ENCODE measurements at regions not wholly inside any gene's neighbourhood (a gene's known extent, or its start where the extent isn't known, plus 50 kb on each side); places are given as distances from the start of the nearest gene placed in this dataset.

DNA sequence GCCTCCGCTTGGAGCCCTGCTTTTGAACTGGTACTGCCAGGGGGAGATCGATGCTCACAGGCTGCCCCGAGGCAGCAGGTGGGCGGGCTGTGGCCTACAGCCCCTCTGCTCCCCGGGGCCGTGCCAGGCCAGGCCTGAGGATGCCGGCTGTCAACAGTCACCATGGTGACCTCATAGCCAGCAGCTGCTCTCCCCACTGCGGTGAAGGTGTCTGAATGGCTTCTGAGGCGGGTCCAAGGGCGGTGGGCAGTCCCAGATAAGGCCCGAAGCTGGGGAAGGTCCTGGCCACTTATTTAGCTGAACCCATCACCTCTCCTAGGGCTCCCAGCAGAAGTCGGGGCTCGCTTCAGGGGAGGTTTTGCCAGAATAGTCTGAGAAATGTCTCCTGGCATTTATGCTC lies 179.3 kb downstream of the ARHGAP12 start:
- TF ChIP-seq, protein P1, sequence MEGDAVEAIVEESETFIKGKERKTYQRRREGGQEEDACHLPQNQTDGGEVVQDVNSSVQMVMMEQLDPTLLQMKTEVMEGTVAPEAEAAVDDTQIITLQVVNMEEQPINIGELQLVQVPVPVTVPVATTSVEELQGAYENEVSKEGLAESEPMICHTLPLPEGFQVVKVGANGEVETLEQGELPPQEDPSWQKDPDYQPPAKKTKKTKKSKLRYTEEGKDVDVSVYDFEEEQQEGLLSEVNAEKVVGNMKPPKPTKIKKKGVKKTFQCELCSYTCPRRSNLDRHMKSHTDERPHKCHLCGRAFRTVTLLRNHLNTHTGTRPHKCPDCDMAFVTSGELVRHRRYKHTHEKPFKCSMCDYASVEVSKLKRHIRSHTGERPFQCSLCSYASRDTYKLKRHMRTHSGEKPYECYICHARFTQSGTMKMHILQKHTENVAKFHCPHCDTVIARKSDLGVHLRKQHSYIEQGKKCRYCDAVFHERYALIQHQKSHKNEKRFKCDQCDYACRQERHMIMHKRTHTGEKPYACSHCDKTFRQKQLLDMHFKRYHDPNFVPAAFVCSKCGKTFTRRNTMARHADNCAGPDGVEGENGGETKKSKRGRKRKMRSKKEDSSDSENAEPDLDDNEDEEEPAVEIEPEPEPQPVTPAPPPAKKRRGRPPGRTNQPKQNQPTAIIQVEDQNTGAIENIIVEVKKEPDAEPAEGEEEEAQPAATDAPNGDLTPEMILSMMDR (conservative IDR thresholded peaks at IDR 0.05; ENCODE audit: low read depth, low read length) = no peak
- H3K4me3 ChIP-seq (ENCODE audit: low read depth, low read length) = no peak overlapping the region
- DNase-seq (ENCODE audit: low read depth) = no peak

DNA sequence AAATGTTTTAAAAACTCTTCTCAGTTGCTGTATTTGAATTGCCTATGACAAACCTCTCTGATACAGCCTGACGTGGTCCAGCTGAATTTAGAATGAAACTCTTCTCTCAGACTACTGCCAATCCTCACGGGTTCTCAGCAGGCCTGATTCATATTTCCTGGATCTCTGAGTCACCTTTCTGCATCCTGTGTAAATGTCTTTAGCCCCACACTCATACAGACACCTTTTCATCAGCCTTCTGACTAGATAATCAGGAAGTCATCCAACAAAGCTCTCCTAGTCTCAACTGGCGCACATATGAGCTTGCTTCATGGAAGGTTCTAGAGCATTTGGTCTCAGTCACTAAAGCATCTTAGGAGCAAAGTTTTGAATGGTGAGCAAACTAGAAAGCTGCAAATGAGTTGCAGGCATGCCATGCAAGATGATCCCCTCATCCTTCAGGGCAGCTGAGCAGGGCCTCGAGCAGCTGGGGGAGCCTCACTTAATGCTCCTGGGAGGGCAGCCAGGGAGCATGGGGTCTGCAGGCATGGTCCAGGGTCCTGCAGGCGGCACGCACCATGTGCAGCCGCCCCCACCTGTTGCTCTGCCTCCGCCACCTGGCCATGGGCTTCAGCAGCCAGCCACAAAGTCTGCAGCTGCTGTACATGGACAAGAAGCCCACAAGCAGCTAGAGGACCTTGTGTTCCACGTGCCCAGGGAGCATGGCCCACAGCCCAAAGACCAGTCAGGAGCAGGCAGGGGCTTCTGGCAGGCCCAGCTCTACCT lies 182.8 kb downstream of the ARHGAP12 start:
- TF ChIP-seq, protein P1 (conservative IDR thresholded peaks at IDR 0.05; ENCODE audit: low read depth, low read length) = no peak
- peak; percentile 59 for DNase-seq (ENCODE audit: low read depth)
- H3K4me3 ChIP-seq (ENCODE audit: low read depth, low read length) = no peak overlapping the region

DNA sequence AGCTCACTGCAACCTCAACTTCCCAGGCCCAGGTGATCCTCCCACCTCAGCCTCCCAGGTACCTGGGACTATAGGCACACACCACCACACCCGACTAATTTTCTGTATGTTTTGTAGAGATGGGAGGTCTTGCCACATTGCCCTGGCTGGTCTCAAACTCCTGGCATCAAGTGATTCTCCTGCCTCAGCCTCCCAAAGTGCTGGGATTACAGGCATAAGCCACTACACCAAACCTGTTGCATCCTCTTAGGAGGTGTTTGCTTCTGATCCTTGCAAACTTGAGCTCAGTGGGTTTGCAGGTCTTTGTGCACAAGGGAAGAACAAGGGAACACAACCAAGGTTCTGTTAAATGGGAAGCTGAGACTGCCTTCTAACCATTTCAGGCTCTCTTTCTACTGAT lies 184.6 kb downstream of the ARHGAP12 start:
- no peak for DNase-seq (ENCODE audit: low read depth)
- TF ChIP-seq, protein P1 (conservative IDR thresholded peaks at IDR 0.05; ENCODE audit: low read depth, low read length) = no peak
- no peak overlapping the region for H3K4me3 ChIP-seq (ENCODE audit: low read depth, low read length)

DNA sequence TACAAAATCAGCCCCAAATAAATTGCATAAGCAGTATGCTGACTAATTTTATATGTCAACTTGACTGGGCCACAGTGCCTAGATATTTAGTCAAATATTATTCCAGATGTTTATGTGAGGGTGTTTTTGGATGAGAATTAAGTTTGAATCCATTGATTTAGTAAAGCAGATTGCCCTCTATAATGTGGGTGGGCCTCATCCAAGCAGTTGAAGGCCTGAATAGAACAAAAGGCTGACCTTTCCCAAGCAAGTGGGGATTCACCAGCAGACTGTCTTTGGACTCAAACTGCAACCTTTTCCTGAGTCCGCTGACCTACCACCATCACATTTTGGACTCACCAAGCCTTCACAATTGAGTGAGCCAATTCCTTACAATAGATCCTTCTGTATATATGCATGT lies 186.4 kb downstream of the ARHGAP12 start:
- H3K4me3 ChIP-seq (ENCODE audit: low read depth, low read length) = no peak overlapping the region
- TF ChIP-seq, protein P1 (conservative IDR thresholded peaks at IDR 0.05; ENCODE audit: low read depth, low read length) = no peak
- DNase-seq (ENCODE audit: low read depth) = no peak

DNA sequence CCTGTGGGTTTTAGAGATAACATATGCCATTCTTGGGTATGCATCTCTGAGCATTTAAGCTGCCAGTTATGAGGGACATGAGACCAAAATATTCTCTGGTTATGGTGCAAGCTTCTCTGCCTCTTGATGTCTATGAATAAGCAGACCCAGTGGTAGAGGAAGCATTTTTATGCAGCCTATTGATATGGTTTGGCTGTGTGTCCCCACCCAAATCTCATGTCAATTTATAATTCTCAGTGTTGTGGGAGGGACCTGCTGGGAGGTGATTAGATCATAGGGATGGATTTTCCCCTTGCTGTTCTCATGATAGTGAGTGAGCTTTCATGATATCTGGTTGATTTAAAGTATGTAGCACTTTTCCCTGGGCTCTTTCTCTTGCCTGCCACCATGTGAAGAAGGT lies 187.2 kb downstream of the ARHGAP12 start:
- H3K4me3 ChIP-seq (ENCODE audit: low read depth, low read length) = no peak overlapping the region
- TF ChIP-seq, protein P1 (conservative IDR thresholded peaks at IDR 0.05; ENCODE audit: low read depth, low read length) = no peak

DNA sequence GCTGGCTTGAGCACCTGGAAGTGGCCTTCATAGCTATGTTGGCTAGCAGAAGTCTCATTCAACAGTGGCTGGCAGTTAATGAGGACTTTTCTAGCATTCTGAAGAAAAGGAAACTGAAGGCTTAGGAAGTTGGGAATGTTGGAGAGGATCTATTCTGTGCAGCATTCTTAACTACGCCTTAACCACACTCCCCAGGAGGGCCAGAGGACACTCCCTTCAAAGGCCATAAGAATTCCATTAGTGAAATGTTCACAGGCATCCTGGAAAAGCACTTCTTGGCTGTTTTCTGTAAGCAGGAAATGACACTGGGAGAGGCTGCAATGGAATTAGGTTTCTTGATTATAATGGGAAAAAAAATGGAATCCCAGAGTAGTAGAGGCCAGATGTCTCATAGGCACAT lies 188.9 kb downstream of the ARHGAP12 start:
- TF ChIP-seq, protein P1 (conservative IDR thresholded peaks at IDR 0.05; ENCODE audit: low read depth, low read length) = no peak
- DNase-seq (ENCODE audit: low read depth) = no peak
- H3K4me3 ChIP-seq (ENCODE audit: low read depth, low read length) = no peak overlapping the region

More for the DNA sequence above, 187.2 kb downstream of the ARHGAP12 start:
- DNase-seq (ENCODE audit: low read depth) = no peak

DNA sequence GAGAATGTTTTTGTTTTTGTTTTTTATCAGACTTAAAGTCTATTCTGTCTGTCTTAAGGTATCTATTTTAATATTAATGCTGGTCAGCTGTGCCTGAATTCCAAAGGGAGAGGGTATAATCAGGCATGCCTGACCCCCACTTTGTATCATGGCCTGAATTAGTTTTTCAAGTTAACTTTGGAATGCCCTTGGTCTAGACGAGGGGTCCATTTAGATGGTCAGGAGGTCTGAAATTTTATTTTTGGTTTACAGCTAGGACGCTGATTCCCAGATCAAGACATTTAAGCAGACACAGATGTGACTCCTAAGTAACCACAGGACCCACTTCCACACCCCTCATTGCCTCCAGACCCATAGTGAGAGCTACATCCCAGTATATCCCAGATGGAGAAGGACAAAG lies 189.5 kb downstream of the ARHGAP12 start:
- no peak for DNase-seq (ENCODE audit: low read depth)
- H3K4me3 ChIP-seq (ENCODE audit: low read depth, low read length) = no peak overlapping the region
- TF ChIP-seq, protein P1 (conservative IDR thresholded peaks at IDR 0.05; ENCODE audit: low read depth, low read length) = no peak

Data from epithelial cell of proximal tubule (primary cell).